ENCODE measurements at regions not wholly inside any gene's neighbourhood (a gene's known extent, or its start where the extent isn't known, plus 50 kb on each side); places are given as distances from the start of the nearest gene placed in this dataset.
"Not testable (repeated sequence)": the region's sequence is repeated elsewhere in the genome, so short reads cannot be mapped to it uniquely, and the experiment has no call there.

DNA sequence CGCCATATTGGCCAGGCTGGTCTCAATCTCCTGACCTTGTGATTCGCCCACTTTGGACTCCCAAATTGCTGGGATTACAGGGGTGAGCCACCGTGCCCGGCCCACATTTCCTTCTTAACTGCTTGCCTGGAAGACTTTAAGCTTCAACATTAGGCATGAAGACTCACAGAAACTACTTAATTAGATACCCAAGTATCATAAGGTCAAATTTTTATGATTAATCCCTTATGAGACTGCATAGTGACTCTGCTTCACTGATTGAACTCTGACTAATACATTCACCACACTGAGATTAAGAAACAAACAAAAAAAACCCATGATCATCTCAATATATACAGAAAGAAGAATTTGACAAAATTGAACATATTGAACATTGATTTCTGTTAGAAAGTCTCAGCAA, 87.4 kb upstream of the KCTD8 start:
- no peak overlapping the region for H3K4me3 ChIP-seq (ENCODE audit: low read length)
- TF ChIP-seq, protein P1, sequence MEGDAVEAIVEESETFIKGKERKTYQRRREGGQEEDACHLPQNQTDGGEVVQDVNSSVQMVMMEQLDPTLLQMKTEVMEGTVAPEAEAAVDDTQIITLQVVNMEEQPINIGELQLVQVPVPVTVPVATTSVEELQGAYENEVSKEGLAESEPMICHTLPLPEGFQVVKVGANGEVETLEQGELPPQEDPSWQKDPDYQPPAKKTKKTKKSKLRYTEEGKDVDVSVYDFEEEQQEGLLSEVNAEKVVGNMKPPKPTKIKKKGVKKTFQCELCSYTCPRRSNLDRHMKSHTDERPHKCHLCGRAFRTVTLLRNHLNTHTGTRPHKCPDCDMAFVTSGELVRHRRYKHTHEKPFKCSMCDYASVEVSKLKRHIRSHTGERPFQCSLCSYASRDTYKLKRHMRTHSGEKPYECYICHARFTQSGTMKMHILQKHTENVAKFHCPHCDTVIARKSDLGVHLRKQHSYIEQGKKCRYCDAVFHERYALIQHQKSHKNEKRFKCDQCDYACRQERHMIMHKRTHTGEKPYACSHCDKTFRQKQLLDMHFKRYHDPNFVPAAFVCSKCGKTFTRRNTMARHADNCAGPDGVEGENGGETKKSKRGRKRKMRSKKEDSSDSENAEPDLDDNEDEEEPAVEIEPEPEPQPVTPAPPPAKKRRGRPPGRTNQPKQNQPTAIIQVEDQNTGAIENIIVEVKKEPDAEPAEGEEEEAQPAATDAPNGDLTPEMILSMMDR (conservative IDR thresholded peaks at IDR 0.05; ENCODE audit: low read depth, low read length) = no peak
- peak; percentile 66 for DNase-seq (ENCODE audit: low read depth)

DNA sequence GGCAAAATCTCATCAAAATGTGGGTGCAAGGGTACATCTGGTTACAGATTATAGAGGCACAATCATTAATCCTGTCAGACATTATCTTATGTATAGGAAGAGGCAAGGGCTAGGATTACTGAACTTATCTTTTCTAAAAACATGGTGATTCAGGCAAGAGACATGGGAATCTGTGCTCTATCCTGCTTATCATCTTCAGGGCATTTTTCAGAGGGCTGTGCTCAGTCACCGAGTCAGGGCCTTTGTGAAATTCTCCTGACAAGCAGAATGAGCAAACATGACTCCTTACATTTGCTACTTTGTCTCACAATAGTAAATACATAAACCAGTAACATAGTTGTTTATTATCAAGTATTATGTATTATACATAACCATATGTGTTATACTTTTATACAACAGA, 84.2 kb upstream of the KCTD8 start:
- no peak for DNase-seq (ENCODE audit: low read depth)
- no peak overlapping the region for H3K4me3 ChIP-seq (ENCODE audit: low read length)
- TF ChIP-seq, protein P1 (conservative IDR thresholded peaks at IDR 0.05; ENCODE audit: low read depth, low read length) = no peak

DNA sequence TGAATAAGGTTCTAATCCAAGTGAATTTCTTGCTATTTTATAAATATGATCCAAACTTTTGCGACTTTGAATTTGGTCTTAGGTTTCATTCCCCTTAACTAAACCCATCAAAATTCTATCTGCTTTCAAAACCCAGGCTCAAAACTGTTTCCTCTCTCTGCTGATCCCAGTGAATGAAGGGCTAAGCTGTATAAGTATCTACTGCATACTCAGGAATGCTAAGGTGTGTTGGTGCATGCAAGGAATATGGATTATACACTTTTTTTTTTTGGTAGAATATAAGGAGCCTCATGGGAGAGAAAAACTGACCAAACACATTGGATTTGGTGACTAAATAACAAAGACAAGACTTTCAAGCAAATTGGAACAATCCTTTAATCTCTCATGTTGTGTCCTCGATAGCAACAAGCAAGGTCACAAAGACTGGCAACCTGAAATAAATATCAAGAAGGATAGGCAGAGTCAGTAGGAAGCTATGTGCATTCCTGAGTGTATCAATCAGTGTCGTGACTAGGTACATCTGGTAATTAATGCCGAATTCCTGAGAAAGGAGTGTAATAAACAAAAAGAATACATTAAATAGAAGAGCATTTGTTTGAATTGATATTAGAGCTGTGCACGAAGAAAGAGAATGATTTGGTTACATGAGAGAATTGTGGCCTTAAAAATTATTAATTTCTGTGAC, 74.3 kb upstream of the KCTD8 start:
- H3K4me3 ChIP-seq (ENCODE audit: low read length) = no peak overlapping the region
- TF ChIP-seq, protein P1 (conservative IDR thresholded peaks at IDR 0.05; ENCODE audit: low read depth, low read length) = no peak
- peak; percentile 28 for DNase-seq (ENCODE audit: low read depth)

- not testable (repeated sequence) for H3K4me3 ChIP-seq (ENCODE audit: low read length); DNase-seq (ENCODE audit: low read depth)
Observed at GRCh38 chr4:44502216-44502615, 53.6 kb upstream of the KCTD8 start.
